GM12891 (cell line): ENCODE measurements at regions not wholly inside any gene's neighbourhood (a gene's known extent, or its start where the extent isn't known, plus 50 kb on each side); places are given as distances from the start of the nearest gene placed in this dataset.

Source experiments
- POLR2A ChIP-seq: IDR thresholded peaks from 2 replicates; pipeline ENCODE4 v1.6.1; 2011; ENCODE audit warnings: low read depth, low read length, control low read depth
- POLR2AphosphoS5 ChIP-seq: IDR thresholded peaks from 2 replicates; pipeline ENCODE4 v1.6.1; 2011; ENCODE audit warnings: low read depth, low read length, control low read depth
- TAF1 ChIP-seq: IDR thresholded peaks from 2 replicates; pipeline ENCODE4 v1.6.1; 2011; ENCODE audit warnings: low read depth, low read length, control low read depth

- no peak for TF ChIP-seq POLR2AphosphoS5
- TF ChIP-seq POLR2A, result no peak
- TF ChIP-seq TAF1, result no peak
These were observed 221.1 kb upstream of the XYLT1 start for GRCh38 chr16:17691899-17692176.
